Thyroid gland (tissue), 4 donors: ENCODE measurements at regions not wholly inside any gene's neighbourhood (a gene's known extent, or its start where the extent isn't known, plus 50 kb on each side); places are given as distances from the start of the nearest gene placed in this dataset.
"Not testable (repeated sequence)": the region's sequence is repeated elsewhere in the genome, so short reads cannot be mapped to it uniquely, and the experiment has no call there.

ENCODE experiments used
- DNase-seq, 2 donors: peaks; one replicate each; pipeline ENCODE4 v3.0.0-alpha.2; 2019
- H3K27ac ChIP-seq, 3 donors: fragments of 200-600 bp; sonication (generic); 1 replicate in 2 of 3; 2 replicates in 1 of 3; pipeline ENCODE4 v1.5.1; 2016 to 2019; ENCODE audit warnings: mild to moderate bottlenecking in 1 of 3, moderate library complexity in 1 of 3
- H3K27me3 ChIP-seq: fragments of 200-600 bp; sonication (generic); one replicate; pipeline ENCODE4 v1.5.1; 2019
- H3K36me3 ChIP-seq, 2 donors: fragments of 200-600 bp; sonication (generic); one replicate each; pipeline ENCODE4 v1.5.1; 2016 to 2019
- H3K4me1 ChIP-seq, 2 donors: fragments of 200-600 bp; sonication (generic); one replicate each; pipeline ENCODE4 v1.5.1; 2017 to 2019
- H3K4me3 ChIP-seq, 3 donors: fragments of 200-600 bp; sonication (generic); replicated peaks in 1 of 3; 1 replicate in 2 of 3; 2 replicates in 1 of 3; pipeline ENCODE4 v1.5.1; 2016; ENCODE audit warnings: mild to moderate bottlenecking in 1 of 3
- H3K9me3 ChIP-seq: fragments of 200-600 bp; sonication (generic); one replicate; pipeline ENCODE4 v1.5.1; 2017
- CTCF ChIP-seq, 6 experiments: fragments of 200-600 bp in 3 of 6; fragments of 450-650 bp in 3 of 6; sonication (generic) in 3 of 6; IDR thresholded peaks; one replicate each; pipeline ENCODE4 v1.5.1; 2016 to 2019; ENCODE audit warnings: antibody characterized with exemption in 6 of 6, mild to moderate bottlenecking in 2 of 6, inconsistent platforms in 1 of 6, moderate library complexity in 1 of 6
- POLR2A ChIP-seq, 2 donors: fragments of 450-650 bp; IDR thresholded peaks; one replicate each; pipeline ENCODE4 v1.6.1; 2017; ENCODE audit warnings: antibody characterized with exemption in 2 of 2, mild to moderate bottlenecking in 2 of 2, moderate library complexity in 1 of 2
- WGBS, 2 donors: methylation state at CpG; one replicate each; pipeline ENCODE4 v1.1.5; 2017; 5-methylcytosine and 5-hydroxymethylcytosine counted together
- intact Hi-C: fragments of 100-400 bp; cut with DNase I; formaldehyde crosslinking; loops from one replicate; pipeline ENCODE4 v1.15.1; 2023

DNA sequence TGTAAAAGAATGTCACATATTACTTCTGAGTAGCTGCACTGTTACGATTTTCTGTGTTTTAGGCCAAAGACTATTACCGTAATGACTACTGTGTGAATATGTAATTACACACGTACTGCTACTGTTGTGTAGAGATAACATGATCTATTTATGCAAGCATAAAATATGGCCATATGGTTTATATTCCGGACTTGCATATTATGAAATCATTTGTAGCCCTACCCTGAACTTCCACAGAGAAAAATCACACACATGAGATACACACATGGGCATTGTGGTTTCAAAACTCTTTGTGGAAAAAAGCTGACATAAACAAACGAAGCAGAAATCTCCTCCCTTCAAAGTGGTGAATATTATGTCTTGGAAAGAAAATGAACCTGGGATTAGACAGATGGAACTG, 373.0 kb upstream of the ADAMTS5 start:
- H3K27ac ChIP-seq, result no peak overlapping the region
- WGBS, 2 donors, result 84 to 90% methylated on average over 5 of the region's 5 CpGs
- intact Hi-C loops, result no loop called here
- no peaks in the 10 kb centered on the region for H3K9me3 ChIP-seq
- H3K4me3 ChIP-seq, result no peak overlapping the region
- TF ChIP-seq CTCF (IDR thresholded peaks at IDR 0.05), result no peak
- TF ChIP-seq POLR2A (IDR thresholded peaks at IDR 0.05), result no peak
- no peaks in the 10 kb centered on the region for H3K36me3 ChIP-seq
- DNase-seq, result no peak
- no peaks in the 10 kb centered on the region for H3K27me3 ChIP-seq
- H3K4me1 ChIP-seq, result no peaks in the 10 kb centered on the region

DNA sequence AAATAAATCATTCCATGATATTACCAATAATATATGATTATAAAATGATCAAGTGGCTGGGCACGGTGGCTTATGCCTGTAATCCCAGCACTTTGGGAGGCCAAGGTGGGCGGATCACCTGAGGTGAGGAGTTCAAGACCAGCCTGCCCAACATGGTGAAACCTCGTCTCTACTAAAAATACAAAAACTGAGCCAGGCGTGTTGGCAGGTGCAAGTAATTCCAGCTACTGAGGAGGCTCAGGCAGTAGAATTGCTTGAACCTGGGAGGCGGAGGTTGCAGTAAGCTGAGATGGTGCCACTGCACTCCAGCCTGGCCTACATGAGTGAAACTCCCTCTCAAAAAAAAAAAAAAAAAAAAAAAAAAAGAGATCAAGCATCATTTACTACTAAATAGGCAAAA, 371.1 kb upstream of the ADAMTS5 start:
- DNase-seq, H3K9me3 ChIP-seq, H3K27me3 ChIP-seq, intact Hi-C loops, H3K36me3 ChIP-seq, H3K27ac ChIP-seq, H3K4me3 ChIP-seq, H3K4me1 ChIP-seq: not testable (repeated sequence)
- WGBS, 2 donors, result 88 to 94% methylated on average over 5 of the region's 5 CpGs

DNA sequence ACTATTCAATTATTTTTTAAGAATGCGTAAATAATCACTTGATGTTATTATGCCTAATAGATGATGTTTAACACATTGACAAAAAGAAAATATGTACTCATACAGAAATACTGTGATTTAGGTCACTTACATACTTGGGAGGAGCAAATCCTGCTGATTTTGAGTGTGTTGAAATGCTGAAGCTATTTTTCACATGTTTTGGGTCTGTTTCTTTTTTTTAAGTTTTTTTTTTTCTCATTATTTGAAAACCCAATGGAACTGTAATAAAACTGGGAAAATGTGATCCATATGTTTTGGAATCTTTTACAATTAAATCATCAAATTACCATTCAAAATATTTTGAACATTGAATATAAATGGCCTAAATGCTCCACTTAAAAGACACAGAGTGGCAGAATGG, 366.2 kb upstream of the ADAMTS5 start:
- intact Hi-C loops, result no loop called here
- H3K36me3 ChIP-seq, result no peaks in the 10 kb centered on the region
- H3K4me3 ChIP-seq, result no peak overlapping the region
- no peak for DNase-seq
- TF ChIP-seq CTCF (IDR thresholded peaks at IDR 0.05) (no peak), POLR2A (IDR thresholded peaks at IDR 0.05) (no peak)
- H3K27me3 ChIP-seq, result no peaks in the 10 kb centered on the region
- H3K27ac ChIP-seq, result no peak overlapping the region
- no peaks in the 10 kb centered on the region for H3K9me3 ChIP-seq
- H3K4me1 ChIP-seq, result no peaks in the 10 kb centered on the region
- 96% methylated on average over 1 of the region's 1 CpG for WGBS, 2 donors

GRCh38 chr21:27329255-27329851, 362.5 kb upstream of the ADAMTS5 start:
- WGBS, 2 donors, result 78 to 79% methylated on average over 6 of the region's 6 CpGs
- Histone ChIP-seq H3K27me3 (no peaks in the 10 kb centered on the region), H3K27ac (no peak overlapping the region), H3K9me3 (no peaks in the 10 kb centered on the region), H3K4me3 (no peak overlapping the region), H3K4me1 (no peaks in the 10 kb centered on the region), H3K36me3 (no peaks in the 10 kb centered on the region)
- TF ChIP-seq CTCF (IDR thresholded peaks at IDR 0.05), result no peak
- no peak for TF ChIP-seq POLR2A (IDR thresholded peaks at IDR 0.05)
- no peak for DNase-seq
- intact Hi-C loops, result no loop called here

DNA sequence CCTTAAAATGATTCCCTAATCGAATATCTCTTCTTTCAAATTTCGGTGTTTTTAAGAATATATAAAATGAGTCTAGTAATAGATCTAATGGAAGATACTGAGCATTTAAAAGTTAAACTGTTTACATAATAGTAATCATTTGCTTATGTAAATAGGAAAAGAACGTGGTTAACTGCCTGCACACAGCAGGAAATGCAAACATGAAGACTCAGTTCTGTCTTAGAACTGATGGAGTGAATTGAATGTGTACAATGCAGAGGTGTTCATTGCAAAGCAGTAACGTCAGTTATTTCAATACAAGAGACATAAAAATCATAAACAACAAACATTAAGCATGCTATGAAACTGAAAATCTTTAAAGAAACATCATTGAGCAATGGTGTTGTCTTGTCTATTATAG, 359.4 kb upstream of the ADAMTS5 start:
- H3K36me3 ChIP-seq, result no peaks in the 10 kb centered on the region
- H3K27me3 ChIP-seq, result no peaks in the 10 kb centered on the region
- no peak overlapping the region for H3K4me3 ChIP-seq
- 47 to 51% methylated on average over 4 of the region's 4 CpGs for WGBS, 2 donors
- H3K9me3 ChIP-seq, result no peaks in the 10 kb centered on the region
- intact Hi-C loops, result no loop called here
- no peak for DNase-seq
- no peaks in the 10 kb centered on the region for H3K4me1 ChIP-seq
- TF ChIP-seq POLR2A (IDR thresholded peaks at IDR 0.05) (no peak), CTCF (IDR thresholded peaks at IDR 0.05) (no peak)
- H3K27ac ChIP-seq, result no peak overlapping the region

DNA sequence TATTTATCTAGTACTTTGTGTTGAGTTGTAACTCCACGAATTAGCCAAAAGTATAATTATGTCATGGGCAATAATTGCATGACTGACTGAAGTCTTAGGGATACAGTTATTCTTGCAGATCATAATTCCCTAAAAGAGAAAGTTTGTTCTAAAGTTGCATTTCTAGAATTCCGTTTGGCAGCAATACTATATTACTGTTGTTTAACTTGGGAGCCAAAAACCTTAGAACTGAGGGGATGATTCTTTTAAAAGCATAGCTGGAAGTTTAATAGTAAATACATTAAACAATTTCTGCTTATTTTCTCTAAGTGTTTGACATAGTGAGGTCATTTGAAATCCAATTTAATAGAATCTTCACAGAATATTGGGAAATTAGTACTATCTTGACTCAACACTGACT, 356.4 kb upstream of the ADAMTS5 start:
- no peaks in the 10 kb centered on the region for H3K4me1 ChIP-seq
- no peak for TF ChIP-seq CTCF (IDR thresholded peaks at IDR 0.05)
- TF ChIP-seq POLR2A (IDR thresholded peaks at IDR 0.05), result no peak
- 77% methylated on average over 2 of the region's 2 CpGs for WGBS, 2 donors
- no peaks in the 10 kb centered on the region for H3K27me3 ChIP-seq
- H3K27ac ChIP-seq, result no peak overlapping the region
- no peaks in the 10 kb centered on the region for H3K9me3 ChIP-seq
- DNase-seq, result no peak
- no peaks in the 10 kb centered on the region for H3K36me3 ChIP-seq
- no peak overlapping the region for H3K4me3 ChIP-seq
- intact Hi-C loops, result no loop called here
